Fibroblast of skin of left quadriceps (primary cell): ENCODE measurements at regions not wholly inside any gene's neighbourhood (a gene's known extent, or its start where the extent isn't known, plus 50 kb on each side); places are given as distances from the start of the nearest gene placed in this dataset.

Experiments
- DNase-seq, 2 experiments: peaks; one replicate each; pipeline ENCODE4 v3.0.0-alpha.2; 2013; ENCODE audit warnings: low read depth in 2 of 2

DNA sequence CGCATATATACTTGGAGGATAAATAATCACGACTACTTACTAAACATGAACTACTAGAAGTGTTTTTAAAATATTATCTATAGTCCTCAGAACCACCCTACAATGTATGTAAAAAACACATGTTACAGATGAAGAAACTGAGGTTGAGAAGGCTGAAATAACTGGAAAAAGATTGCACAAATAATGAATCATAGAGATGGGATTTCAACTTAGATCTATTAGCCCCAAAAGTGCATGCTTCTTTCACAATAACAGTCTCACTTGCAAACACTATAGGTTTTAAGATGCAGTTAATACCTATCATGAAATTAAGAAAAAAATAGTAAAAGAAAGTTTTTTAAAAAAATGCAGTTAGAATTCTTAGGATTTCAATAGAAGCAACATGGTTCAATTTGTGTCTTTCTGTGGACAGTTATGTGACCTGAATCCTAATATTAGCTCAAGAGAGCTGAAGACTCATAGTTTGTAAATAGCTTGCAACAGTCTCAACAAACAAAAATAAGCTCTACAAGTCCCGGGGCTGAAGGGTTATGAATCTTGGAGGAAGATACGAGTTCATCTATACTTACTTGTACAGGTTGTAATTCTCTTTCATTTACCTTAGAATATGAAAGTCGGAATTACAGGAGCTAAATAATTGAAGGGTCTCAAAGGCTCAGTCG, 58.6 kb upstream of the NTPCR start:
- peak; percentile 29 to 32 for DNase-seq

- DNase-seq: no peak
Observed at GRCh38 chr1:232893481-232894313, 56.7 kb upstream of the NTPCR start.

DNA sequence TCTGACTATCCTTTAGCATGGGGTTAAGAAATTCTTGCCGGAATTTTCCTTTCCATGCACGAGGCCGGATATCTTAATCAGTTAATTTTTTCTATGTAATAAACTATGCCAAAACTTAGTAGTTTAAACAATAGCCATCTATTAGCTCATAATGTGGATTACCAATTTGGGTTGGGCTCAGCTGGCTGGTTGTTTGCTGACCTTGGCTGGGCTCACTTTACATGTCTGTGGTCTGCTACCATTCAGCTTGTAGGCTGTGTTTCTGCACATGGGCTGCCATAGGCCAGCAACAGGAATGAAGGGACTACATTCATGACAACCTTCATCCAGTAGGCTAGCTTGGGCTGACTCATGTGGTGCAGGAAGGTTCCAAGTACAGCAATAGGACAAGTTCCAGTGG, 56.0 kb upstream of the NTPCR start:
- no peak for DNase-seq

GRCh38 chr1:232897949-232898465, 52.4 kb upstream of the NTPCR start:
- no peak for DNase-seq

DNA sequence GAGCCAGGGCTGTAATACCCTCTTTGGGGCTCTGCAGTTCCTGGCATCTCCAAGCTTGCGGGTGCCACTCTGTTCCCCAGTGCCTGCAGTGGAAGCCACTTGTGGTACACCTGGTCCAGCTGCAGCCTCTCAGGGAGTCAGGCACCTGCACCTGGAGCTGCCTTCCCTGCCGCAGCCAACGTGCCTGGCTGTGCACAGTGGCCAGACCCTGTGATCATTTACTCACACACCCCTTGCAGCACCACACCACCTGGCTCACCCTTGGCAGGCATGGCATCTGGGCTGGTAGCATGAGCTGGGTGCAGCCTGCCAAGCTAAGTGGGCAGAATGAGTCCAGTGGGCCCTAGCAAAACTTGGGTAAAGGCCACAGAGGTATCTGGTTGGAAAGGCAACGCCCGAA, 51.1 kb upstream of the NTPCR start:
- DNase-seq: no peak

- no peak for DNase-seq
Observed at GRCh38 chr1:232899839-232900238, 50.6 kb upstream of the NTPCR start.
